HG03108 (cell line): ENCODE measurements at regions not wholly inside any gene's neighbourhood (a gene's known extent, or its start where the extent isn't known, plus 50 kb on each side); places are given as distances from the start of the nearest gene placed in this dataset.

Experiments
- ATAC-seq: cut with Tn5 transposase; IDR thresholded peaks from one replicate; pipeline ENCODE4 v1.9.1; 2021; ENCODE audit warnings: moderate library complexity; ENCODE audit not compliant: unreplicated experiment

DNA sequence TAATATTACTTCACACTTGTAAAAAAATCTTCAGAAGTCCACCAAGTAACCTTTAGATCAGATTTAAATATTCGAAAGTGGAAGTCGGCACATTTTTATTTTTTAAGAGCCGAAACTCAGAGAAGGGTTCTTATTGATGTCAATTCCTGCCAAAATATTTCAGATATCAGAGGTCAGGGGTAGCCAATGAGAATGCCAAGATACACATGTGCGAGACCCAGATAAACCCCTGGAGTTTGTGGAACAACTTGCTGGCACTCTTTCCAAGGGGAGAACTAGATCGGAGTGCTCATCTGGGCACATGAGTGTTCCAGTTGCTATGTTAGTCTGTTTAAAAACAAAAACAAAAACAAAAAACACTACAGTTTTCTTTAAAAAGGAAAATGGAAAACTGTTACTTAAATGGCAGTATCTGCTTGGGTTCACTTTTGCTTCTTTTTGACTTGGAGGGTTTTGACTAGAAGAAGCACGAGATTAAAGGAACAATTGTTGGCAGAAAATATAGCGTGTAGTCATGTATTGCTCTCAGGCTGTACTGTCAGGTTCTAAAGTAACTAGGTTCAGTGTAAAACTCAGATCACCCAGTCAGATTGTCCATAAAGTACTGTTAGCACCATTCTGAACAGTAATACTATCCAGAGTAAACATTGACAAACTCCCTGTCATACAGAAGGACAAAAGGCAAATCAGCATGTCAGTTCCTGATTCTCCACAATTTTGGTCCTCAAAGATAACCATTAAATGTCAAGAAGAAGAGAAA lies 188.0 kb upstream of the PACRGL start:
- ATAC-seq = no peak

GRCh38 chr4:20512985-20513384 lies 187.3 kb upstream of the PACRGL start:
- no peak for ATAC-seq

- no peak for ATAC-seq
These were observed 179.4 kb upstream of the PACRGL start for GRCh38 chr4:20520901-20521300.

DNA sequence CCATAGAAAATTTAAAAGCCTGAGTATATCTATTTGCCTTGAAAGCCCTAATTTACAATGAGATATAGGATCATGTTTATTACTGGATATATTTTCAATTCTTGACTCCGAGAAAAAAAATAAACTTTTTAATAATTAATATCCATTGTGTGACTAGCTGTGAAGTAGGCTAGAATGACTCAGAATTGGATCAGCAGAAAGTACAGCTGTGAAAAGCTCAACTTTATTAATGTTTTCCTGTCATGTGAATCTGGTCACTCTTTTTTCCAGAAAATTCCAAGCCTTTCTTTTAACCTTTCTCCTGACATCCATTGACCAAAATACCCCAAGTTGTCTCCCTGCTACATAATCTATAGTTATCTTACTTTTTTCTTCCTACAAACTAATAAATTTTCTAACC lies 171.8 kb upstream of the PACRGL start:
- no peak for ATAC-seq

GRCh38 chr4:20529691-20530090 lies 170.6 kb upstream of the PACRGL start:
- no peak for ATAC-seq

DNA sequence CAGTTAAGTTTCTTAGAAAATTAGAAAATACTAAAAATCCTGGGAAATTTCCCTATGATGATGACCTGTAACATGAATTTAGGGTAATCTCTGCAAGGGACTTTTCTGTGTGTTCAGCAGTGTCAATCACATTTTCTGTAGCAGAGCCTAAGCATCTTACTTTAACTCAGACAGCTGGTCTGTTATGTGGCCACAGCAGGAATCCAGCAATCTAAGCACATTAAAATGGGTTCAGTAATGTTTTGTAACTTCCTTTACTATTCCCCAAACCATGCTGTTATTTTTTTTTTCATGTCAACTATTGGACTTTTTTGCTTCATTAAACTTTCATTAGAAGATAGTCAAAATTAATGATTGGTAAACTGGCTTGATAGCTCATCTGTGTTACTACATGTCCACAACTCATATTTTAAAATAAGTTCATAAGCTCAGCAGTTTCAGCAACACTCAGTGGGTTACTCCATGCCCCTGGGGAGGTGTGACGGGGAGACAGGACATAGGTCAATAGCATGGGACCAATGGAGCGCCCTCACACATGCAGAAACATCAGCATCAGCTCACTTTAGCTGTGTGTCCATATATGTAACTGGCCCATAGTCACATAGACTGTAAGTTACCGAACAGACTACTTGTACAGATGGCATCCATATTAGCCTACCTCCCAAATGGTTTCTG lies 168.0 kb upstream of the PACRGL start:
- ATAC-seq = no peak

DNA sequence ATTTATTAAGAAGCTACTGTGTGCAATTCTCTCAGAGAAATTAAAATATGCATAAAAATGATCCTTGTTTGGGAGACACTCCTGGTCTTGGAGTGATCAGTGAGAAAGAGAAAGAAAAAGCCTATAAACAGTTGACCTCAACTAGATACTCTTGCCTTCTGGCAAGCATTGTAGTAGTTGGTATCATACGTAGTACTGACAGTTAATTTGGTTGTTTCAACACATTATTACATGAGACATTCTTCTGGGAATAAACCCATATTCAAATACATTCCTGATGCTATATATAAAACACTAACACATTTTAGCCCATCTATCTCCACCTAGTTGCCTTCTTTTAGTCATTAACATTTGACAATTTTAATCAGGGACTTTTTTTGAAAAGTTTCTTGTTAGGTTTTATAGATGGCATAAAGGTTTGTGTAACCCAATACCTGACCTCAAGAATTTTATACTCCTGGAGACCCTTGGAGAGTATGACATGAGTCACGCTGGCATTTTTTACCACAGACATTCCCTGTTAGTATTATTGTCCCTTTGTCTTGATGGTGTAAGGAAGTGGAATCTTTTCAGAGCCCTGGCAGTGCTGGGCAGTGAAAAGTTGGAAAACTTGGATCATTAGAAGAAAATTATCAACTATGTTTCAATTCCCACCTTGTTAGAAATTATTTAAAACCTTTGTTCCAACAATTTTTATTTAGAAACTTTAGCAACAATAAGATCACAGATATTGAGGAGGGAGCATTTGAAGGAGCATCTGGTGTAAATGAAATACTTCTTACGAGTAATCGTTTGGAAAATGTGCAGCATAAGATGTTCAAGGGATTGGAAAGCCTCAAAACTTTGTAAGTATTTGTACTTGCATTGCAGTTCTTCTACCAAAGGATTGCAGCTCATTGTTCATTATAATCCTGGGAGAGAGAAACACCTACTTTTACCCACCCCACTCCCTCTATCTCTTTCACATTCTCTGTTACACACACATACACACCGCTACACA lies 167.1 kb upstream of the PACRGL start:
- ATAC-seq = no peak

DNA sequence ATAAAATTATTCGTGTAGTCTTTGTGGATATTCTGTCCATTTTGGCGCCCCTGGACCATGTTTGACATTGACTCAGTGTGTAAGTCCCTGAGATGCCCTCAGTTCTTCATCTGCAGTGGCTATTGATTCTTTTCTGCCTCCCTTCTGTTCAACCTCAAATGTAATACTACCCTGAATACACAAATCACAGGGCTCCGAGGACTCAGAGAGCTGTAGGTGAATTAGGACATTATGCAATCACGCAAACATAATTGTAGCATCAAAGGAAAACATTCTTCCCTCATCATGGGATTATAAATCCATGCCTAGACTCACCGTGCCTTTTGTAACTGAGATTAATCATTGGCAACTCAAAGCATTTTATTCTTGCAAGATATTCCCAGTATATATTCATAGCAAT lies 161.4 kb upstream of the PACRGL start:
- no peak for ATAC-seq

DNA sequence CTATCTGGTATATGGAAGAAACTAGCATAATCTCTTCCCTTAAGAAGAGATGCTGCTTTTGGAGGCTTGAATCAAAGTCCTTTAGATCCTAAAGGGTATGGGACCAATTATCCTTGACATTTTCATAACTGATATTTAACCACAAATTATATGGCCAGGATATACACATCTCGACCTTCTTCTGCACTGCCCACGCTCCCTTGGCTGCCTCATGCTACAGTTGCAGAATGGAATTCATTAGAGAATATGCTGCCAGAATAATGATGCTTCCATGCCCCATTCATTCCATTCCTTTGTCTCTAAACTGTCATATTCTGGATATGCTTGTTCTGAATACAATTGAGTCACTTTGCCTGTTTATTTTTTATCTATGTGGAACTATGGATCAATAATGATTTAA lies 157.1 kb upstream of the PACRGL start:
- ATAC-seq = no peak

DNA sequence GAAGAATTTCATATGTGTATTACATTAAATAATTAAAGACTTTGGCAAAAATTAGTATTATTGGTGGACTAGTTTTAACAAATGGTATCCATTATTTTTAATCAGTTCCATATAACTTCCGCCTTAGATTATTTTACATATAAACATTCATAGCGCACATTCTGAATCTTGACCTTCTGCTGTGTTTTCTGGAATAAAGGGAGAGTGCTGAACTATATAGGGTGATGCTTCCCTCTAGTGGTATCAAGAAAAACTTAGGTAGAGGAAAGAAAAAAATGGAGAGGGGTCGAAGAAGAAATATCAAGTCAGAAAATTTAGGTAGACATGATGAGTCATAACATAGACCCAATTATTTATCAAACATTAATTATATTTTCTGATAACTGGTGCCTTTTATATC lies 155.6 kb upstream of the PACRGL start:
- ATAC-seq = no peak

- no peak for ATAC-seq
These were observed 148.3 kb upstream of the PACRGL start for GRCh38 chr4:20552004-20552403.

- ATAC-seq = no peak
These were observed 146.1 kb upstream of the PACRGL start for GRCh38 chr4:20554134-20554533.

- no peak for ATAC-seq
These were observed 135.1 kb upstream of the PACRGL start for GRCh38 chr4:20565075-20565721.

GRCh38 chr4:20570981-20571715 lies 129.1 kb upstream of the PACRGL start:
- no peak for ATAC-seq

GRCh38 chr4:20572976-20573375 lies 127.3 kb upstream of the PACRGL start:
- no peak for ATAC-seq

GRCh38 chr4:20574986-20575385 lies 125.3 kb upstream of the PACRGL start:
- ATAC-seq = no peak

- ATAC-seq = no peak
These were observed 124.8 kb upstream of the PACRGL start for GRCh38 chr4:20575486-20575885.

DNA sequence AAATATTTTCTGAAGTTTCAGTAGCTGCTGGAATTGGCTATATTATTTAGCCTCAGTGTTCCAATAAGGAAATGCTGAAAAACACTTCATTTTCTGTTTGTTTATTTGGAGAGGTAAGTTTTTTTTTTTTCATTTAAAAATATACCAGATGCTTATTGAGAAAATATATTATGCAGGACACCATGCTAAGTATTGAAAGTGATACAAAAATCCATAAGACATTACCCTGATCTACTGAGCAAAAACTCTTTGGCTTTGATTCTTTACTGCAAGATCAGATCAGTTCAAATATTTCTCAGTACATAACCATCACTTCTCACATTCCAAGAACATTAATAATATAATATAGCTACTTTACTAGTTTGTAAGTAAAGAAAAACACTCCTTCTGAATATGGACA lies 123.4 kb upstream of the PACRGL start:
- no peak for ATAC-seq

- ATAC-seq = no peak
These were observed 122.6 kb upstream of the PACRGL start for GRCh38 chr4:20577702-20578101.

- ATAC-seq = no peak
These were observed 119.4 kb upstream of the PACRGL start for GRCh38 chr4:20580907-20581306.
